SH-SY5Y (cell line): ENCODE measurements at regions not wholly inside any gene's neighbourhood (a gene's known extent, or its start where the extent isn't known, plus 50 kb on each side); places are given as distances from the start of the nearest gene placed in this dataset.

ENCODE experiments used
- GATA2 ChIP-seq: IDR thresholded peaks from 2 replicates; pipeline ENCODE4 v1.6.1; 2011; ENCODE audit warnings: mild to moderate bottlenecking, low read depth, low read length
- GATA3 ChIP-seq: IDR thresholded peaks from 2 replicates; pipeline ENCODE4 v1.6.1; 2011; ENCODE audit warnings: low read depth, mild to moderate bottlenecking, low read length, moderate library complexity

GRCh38 chr2:117271631-117272030, 542.9 kb upstream of the DDX18 start:
- TF ChIP-seq GATA2 (no peak), GATA3 (no peak)
